DOHH2 (cell line): ENCODE measurements at regions not wholly inside any gene's neighbourhood (a gene's known extent, or its start where the extent isn't known, plus 50 kb on each side); places are given as distances from the start of the nearest gene placed in this dataset.

ENCODE experiments used
- H3F3A ChIP-seq: fragments of 200-600 bp; sonication (generic), shearing (Covaris generic); 2 replicates; pipeline ENCODE4 v1.6.0; 2016; ENCODE audit warnings: antibody characterized with exemption, mild to moderate bottlenecking; ENCODE audit not compliant: control insufficient read depth, insufficient read depth
- H3K27ac ChIP-seq: fragments of 200-600 bp; sonication (generic); 2 replicates; pipeline ENCODE4 v1.5.1; 2014; ENCODE audit warnings: low read depth, mild to moderate bottlenecking, low read length, moderate library complexity
- H3K27me3 ChIP-seq: fragments of 200-600 bp; sonication (generic); 2 replicates; pipeline ENCODE4 v1.6.1; 2014; ENCODE audit warnings: mild to moderate bottlenecking, low read length, mixed read lengths; ENCODE audit not compliant: control insufficient read depth
- H3K36me3 ChIP-seq: fragments of 200-600 bp; sonication (generic); 2 replicates; pipeline ENCODE4 v1.6.1; 2014; ENCODE audit warnings: mild to moderate bottlenecking, low read length, moderate library complexity, mixed read lengths; ENCODE audit not compliant: control insufficient read depth
- H3K4me1 ChIP-seq: fragments of 200-600 bp; sonication (generic); 2 replicates; pipeline ENCODE4 v1.6.1; 2014; ENCODE audit warnings: mild to moderate bottlenecking, low read length, mixed read lengths; ENCODE audit not compliant: control insufficient read depth
- H3K4me2 ChIP-seq: fragments of 200-600 bp; sonication (generic); 2 replicates; pipeline ENCODE4 v1.6.0; 2014; ENCODE audit warnings: mild to moderate bottlenecking, low read length, moderate library complexity
- H3K4me3 ChIP-seq: fragments of 200-600 bp; sonication (generic); 2 replicates; pipeline ENCODE4 v1.5.1; 2014; ENCODE audit warnings: mild to moderate bottlenecking, low read length, mixed read lengths
- H3K79me2 ChIP-seq: fragments of 200-600 bp; sonication (generic); 2 replicates; pipeline ENCODE4 v1.6.1; 2014; ENCODE audit warnings: mild to moderate bottlenecking, low read length, mixed read lengths; ENCODE audit not compliant: control insufficient read depth
- H3K9me2 ChIP-seq: fragments of 200-600 bp; sonication (generic); replicated peaks from 2 replicates; pipeline ENCODE4 v1.6.1; 2014; ENCODE audit warnings: mild to moderate bottlenecking, low read length, mixed read lengths; ENCODE audit not compliant: control insufficient read depth
- H3K9me3 ChIP-seq: fragments of 200-600 bp; sonication (generic); 2 replicates; pipeline ENCODE4 v1.6.1; 2014; ENCODE audit warnings: antibody characterized with exemption, low read length, mixed read lengths; ENCODE audit not compliant: control insufficient read depth, insufficient read depth
- H4K20me1 ChIP-seq: fragments of 200-600 bp; sonication (generic); 2 replicates; pipeline ENCODE4 v1.6.0; 2014; ENCODE audit warnings: low read depth, mild to moderate bottlenecking, antibody characterized with exemption, low read length, moderate library complexity; ENCODE audit not compliant: control insufficient read depth, insufficient read depth
- EZH2phosphoT487 ChIP-seq: fragments of 200-600 bp; sonication (generic); IDR thresholded peaks from 2 replicates; pipeline ENCODE4 v1.6.1; 2017; ENCODE audit warnings: borderline replicate concordance, mild to moderate bottlenecking, antibody characterized with exemption, low read length, moderate library complexity, mixed read lengths
- TF ChIP-seq, protein P1 (sequence below): fragments of 200-600 bp; sonication (generic); IDR thresholded peaks from one replicate; pipeline ENCODE4 v1.5.1; 2014; ENCODE audit warnings: antibody characterized with exemption, mild to moderate bottlenecking, low read depth, low read length; ENCODE audit not compliant: poor library complexity, severe bottlenecking

- no peaks in the 10 kb centered on the region for H3K79me2 ChIP-seq
- H3K36me3 ChIP-seq = no peaks in the 10 kb centered on the region
- no peak overlapping the region for H3K27ac ChIP-seq
- H3K4me3 ChIP-seq = no peak overlapping the region
- H3K4me2 ChIP-seq = no peak overlapping the region
- H3K9me2 ChIP-seq = no peaks in the 10 kb centered on the region
- no peaks in the 10 kb centered on the region for H3K4me1 ChIP-seq
- H3F3A ChIP-seq = no peaks in the 10 kb centered on the region
- H3K27me3 ChIP-seq = no peaks in the 10 kb centered on the region
- no peaks in the 10 kb centered on the region for H3K9me3 ChIP-seq
- TF ChIP-seq EZH2phosphoT487 = no peak
- TF ChIP-seq, protein P1, sequence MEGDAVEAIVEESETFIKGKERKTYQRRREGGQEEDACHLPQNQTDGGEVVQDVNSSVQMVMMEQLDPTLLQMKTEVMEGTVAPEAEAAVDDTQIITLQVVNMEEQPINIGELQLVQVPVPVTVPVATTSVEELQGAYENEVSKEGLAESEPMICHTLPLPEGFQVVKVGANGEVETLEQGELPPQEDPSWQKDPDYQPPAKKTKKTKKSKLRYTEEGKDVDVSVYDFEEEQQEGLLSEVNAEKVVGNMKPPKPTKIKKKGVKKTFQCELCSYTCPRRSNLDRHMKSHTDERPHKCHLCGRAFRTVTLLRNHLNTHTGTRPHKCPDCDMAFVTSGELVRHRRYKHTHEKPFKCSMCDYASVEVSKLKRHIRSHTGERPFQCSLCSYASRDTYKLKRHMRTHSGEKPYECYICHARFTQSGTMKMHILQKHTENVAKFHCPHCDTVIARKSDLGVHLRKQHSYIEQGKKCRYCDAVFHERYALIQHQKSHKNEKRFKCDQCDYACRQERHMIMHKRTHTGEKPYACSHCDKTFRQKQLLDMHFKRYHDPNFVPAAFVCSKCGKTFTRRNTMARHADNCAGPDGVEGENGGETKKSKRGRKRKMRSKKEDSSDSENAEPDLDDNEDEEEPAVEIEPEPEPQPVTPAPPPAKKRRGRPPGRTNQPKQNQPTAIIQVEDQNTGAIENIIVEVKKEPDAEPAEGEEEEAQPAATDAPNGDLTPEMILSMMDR = no peak
- no peaks in the 10 kb centered on the region for H4K20me1 ChIP-seq
Observed at GRCh38 chr6:103674790-103675189, 1184.9 kb downstream of the HACE1 start.

DNA sequence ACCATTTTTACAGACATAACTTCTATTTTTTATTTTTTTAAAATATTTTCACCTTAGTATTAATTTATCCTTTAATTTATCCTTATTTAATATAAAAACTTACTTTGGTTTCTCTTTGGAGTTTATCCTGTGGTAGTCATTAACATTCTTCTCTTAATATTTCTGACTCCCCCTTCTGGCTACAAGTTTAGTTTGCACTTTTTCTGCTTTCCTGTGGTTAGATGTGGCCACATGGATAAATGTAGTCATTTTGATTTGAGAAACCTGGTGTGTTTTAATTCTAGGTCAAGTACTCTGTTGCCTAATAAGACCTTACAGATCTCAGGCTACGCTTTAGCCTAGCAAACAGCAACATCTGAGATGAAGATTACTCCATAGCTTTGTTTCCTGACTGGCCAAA is 1187.5 kb downstream of the HACE1 start:
- Histone ChIP-seq H4K20me1 (no peaks in the 10 kb centered on the region), H3K27me3 (no peaks in the 10 kb centered on the region), H3F3A (no peaks in the 10 kb centered on the region), H3K79me2 (no peaks in the 10 kb centered on the region), H3K4me3 (no peak overlapping the region), H3K9me3 (no peaks in the 10 kb centered on the region), H3K4me1 (no peaks in the 10 kb centered on the region), H3K36me3 (no peaks in the 10 kb centered on the region), H3K9me2 (no peaks in the 10 kb centered on the region), H3K27ac (no peak overlapping the region), H3K4me2 (no peak overlapping the region)
- no peak for TF ChIP-seq EZH2phosphoT487
- TF ChIP-seq, protein P1 = peak; percentile 11

GRCh38 chr6:103629613-103630012 is 1230.1 kb downstream of the HACE1 start:
- H3K27ac ChIP-seq = no peak overlapping the region
- H3K27me3 ChIP-seq = no peaks in the 10 kb centered on the region
- no peaks in the 10 kb centered on the region for H3K4me1 ChIP-seq
- no peaks in the 10 kb centered on the region for H3K9me3 ChIP-seq
- no peaks in the 10 kb centered on the region for H3K79me2 ChIP-seq
- H4K20me1 ChIP-seq = no peaks in the 10 kb centered on the region
- H3K9me2 ChIP-seq = no peaks in the 10 kb centered on the region
- TF ChIP-seq EZH2phosphoT487 = no peak
- no peaks in the 10 kb centered on the region for H3F3A ChIP-seq
- H3K36me3 ChIP-seq = no peaks in the 10 kb centered on the region
- H3K4me3 ChIP-seq = no peak overlapping the region
- H3K4me2 ChIP-seq = no peak overlapping the region

GRCh38 chr6:103617642-103618041 is 1242.1 kb downstream of the HACE1 start:
- Histone ChIP-seq H3K36me3 (no peaks in the 10 kb centered on the region), H3K79me2 (no peaks in the 10 kb centered on the region), H3K27ac (no peak overlapping the region), H3K4me2 (no peak overlapping the region), H3K4me1 (no peaks in the 10 kb centered on the region), H3K4me3 (no peak overlapping the region), H3K9me2 (no peaks in the 10 kb centered on the region), H3K9me3 (no peaks in the 10 kb centered on the region), H3K27me3 (no peaks in the 10 kb centered on the region), H3F3A (no peaks in the 10 kb centered on the region), H4K20me1 (no peaks in the 10 kb centered on the region)
- TF ChIP-seq, protein P1 = no peak
- no peak for TF ChIP-seq EZH2phosphoT487
